NCI-H1092 treated with DMSO at 0.1 percent for 48 hours (cell line): ENCODE measurements at regions not wholly inside any gene's neighbourhood (a gene's known extent, or its start where the extent isn't known, plus 50 kb on each side); places are given as distances from the start of the nearest gene placed in this dataset.
"Not testable (repeated sequence)": the region's sequence is repeated elsewhere in the genome, so short reads cannot be mapped to it uniquely, and the experiment has no call there.

ENCODE experiments used
- DNase-seq: peaks from one replicate; lab custom pipeline; 2025; lab: John Stamatoyannopoulos, UW

- no peak for DNase-seq
These were observed 94.2 kb upstream of the TEX13D start for GRCh38 chrX:124238268-124238667.

GRCh38 chrX:124239324-124239723, 93.1 kb upstream of the TEX13D start:
- DNase-seq = no peak

- DNase-seq = no peak
These were observed 92.5 kb upstream of the TEX13D start for GRCh38 chrX:124239911-124240310.

- DNase-seq = no peak
These were observed 92.0 kb upstream of the TEX13D start for GRCh38 chrX:124240422-124240821.

- DNase-seq = no peak
These were observed 90.3 kb upstream of the TEX13D start for GRCh38 chrX:124242131-124242530.

GRCh38 chrX:124249345-124249744, 83.1 kb upstream of the TEX13D start:
- DNase-seq = no peak

- DNase-seq = no peak
These were observed 81.5 kb upstream of the TEX13D start for GRCh38 chrX:124250835-124251437.

GRCh38 chrX:124254611-124255010, 77.8 kb upstream of the TEX13D start:
- no peak for DNase-seq

GRCh38 chrX:124256216-124256615, 76.2 kb upstream of the TEX13D start:
- DNase-seq = no peak

GRCh38 chrX:124256629-124257380, 75.7 kb upstream of the TEX13D start:
- DNase-seq = no peak

GRCh38 chrX:124257924-124258702, 74.3 kb upstream of the TEX13D start:
- DNase-seq = no peak

- no peak for DNase-seq
These were observed 71.6 kb upstream of the TEX13D start for GRCh38 chrX:124260845-124261244.

- no peak for DNase-seq
These were observed 68.7 kb upstream of the TEX13D start for GRCh38 chrX:124263743-124264142.

GRCh38 chrX:124268099-124268498, 64.4 kb upstream of the TEX13D start:
- DNase-seq = no peak

- no peak for DNase-seq
These were observed 62.6 kb upstream of the TEX13D start for GRCh38 chrX:124269881-124270280.

- not testable (repeated sequence) for DNase-seq
These were observed 60.9 kb upstream of the TEX13D start for GRCh38 chrX:124271599-124271998.

- no peak for DNase-seq
These were observed 60.0 kb upstream of the TEX13D start for GRCh38 chrX:124272370-124272982.

- no peak for DNase-seq
These were observed 57.9 kb upstream of the TEX13D start for GRCh38 chrX:124274438-124275181.

- no peak for DNase-seq
These were observed 57.1 kb upstream of the TEX13D start for GRCh38 chrX:124275182-124275894.

GRCh38 chrX:124280294-124280902, 52.1 kb upstream of the TEX13D start:
- DNase-seq = no peak

GRCh38 chrX:124282580-124282979, 49.9 kb upstream of the TEX13D start:
- no peak for DNase-seq
